ENCODE measurements at regions not wholly inside any gene's neighbourhood (a gene's known extent, or its start where the extent isn't known, plus 50 kb on each side); places are given as distances from the start of the nearest gene placed in this dataset.

- TF ChIP-seq MYC (IDR thresholded peaks at IDR 0.05; ENCODE audit: low read depth, low read length) = no peak
- no peak for TF ChIP-seq POLR2AphosphoS5 (IDR thresholded peaks at IDR 0.05; ENCODE audit: insufficient read depth, low read depth, low read length)
- no peak for TF ChIP-seq GATA2 (IDR thresholded peaks at IDR 0.05; ENCODE audit: insufficient read depth, insufficient read length, low read depth, low read length)
- TF ChIP-seq CTCF (IDR thresholded peaks at IDR 0.05; ENCODE audit: extremely low read depth in 1 of 2, insufficient read depth in 1 of 2, low read depth in 1 of 2, low read length in 2 of 2) = no peak
- TF ChIP-seq JUN (IDR thresholded peaks at IDR 0.05; ENCODE audit: borderline replicate concordance, insufficient read depth, insufficient read length, low read depth) = no peak
- no peak for TF ChIP-seq FOS (IDR thresholded peaks at IDR 0.05; ENCODE audit: borderline replicate concordance, insufficient read depth, low read length)
- TF ChIP-seq POLR2A (IDR thresholded peaks at IDR 0.05; ENCODE audit: low read depth, low read length) = no peak
- TF ChIP-seq MAX (IDR thresholded peaks at IDR 0.05; ENCODE audit: insufficient read depth, insufficient read length) = no peak
- no peak for TF ChIP-seq EZH2 (IDR thresholded peaks at IDR 0.05; ENCODE audit: borderline replicate concordance, low read depth, low read length, severe bottlenecking)
- CTCF ChIA-PET = no interaction called here
- Histone ChIP-seq H3K9me1 (replicated peaks; ENCODE audit: control insufficient read depth, extremely low read depth, insufficient read depth, low read length) (no peaks in the 10 kb centered on the region), H3K9me3 (replicated peaks; ENCODE audit: control insufficient read depth, insufficient read depth, low read length) (no peaks in the 10 kb centered on the region), H3K27ac (ENCODE audit: insufficient read depth, low read depth, low read length) (no peak overlapping the region), H3K79me2 (ENCODE audit: control insufficient read depth, insufficient read depth, low read length) (no peaks in the 10 kb centered on the region), H4K20me1 (replicated peaks; ENCODE audit: control insufficient read depth, extremely low read depth, insufficient read depth, low read length) (no peaks in the 10 kb centered on the region), H3K4me3 (replicated peaks in 1 of 3; ENCODE audit: insufficient read depth in 1 of 3, low read depth in 1 of 3, low read length in 3 of 3) (no peak overlapping the region), H2AFZ (ENCODE audit: low read depth, low read length) (no peak overlapping the region), H3K4me1 (ENCODE audit: control insufficient read depth, extremely low read depth, insufficient read depth, low read length) (no peaks in the 10 kb centered on the region), H3K36me3 (ENCODE audit: control insufficient read depth in 2 of 2, extremely low read depth in 1 of 2, insufficient read depth in 2 of 2, low read length in 2 of 2) (no peaks in the 10 kb centered on the region), H3K4me2 (ENCODE audit: insufficient read depth, low read length) (no peak overlapping the region), H3K9ac (replicated peaks; ENCODE audit: extremely low read depth, insufficient read depth, low read length) (no peak overlapping the region), H3K27me3 (ENCODE audit: control insufficient read depth in 2 of 2, insufficient read depth in 2 of 2, low read length in 2 of 2) (peaks cover 0 to 4% of the 10 kb centered on the region in 2 experiments)
- BruUV-seq (replicated peaks) = no TSS peak
- dilution Hi-C loops (cut with MboI; ENCODE audit: extremely low pct_ligation_motif_present, low sequenced_read_pairs) (no loop called here), intact Hi-C loops (cut with micrococcal nuclease) (no loop called here)
- no peak for FAIRE-seq
- DNase-seq (ENCODE audit: low read depth, low spot score) = no peak
- POLR2A ChIA-PET = no interaction called here
Measured at GRCh38 chr10:3681642-3682554, 103.1 kb downstream of the KLF6 start.
